Parathyroid adenoma (tissue), 2 donors: ENCODE measurements at regions not wholly inside any gene's neighbourhood (a gene's known extent, or its start where the extent isn't known, plus 50 kb on each side); places are given as distances from the start of the nearest gene placed in this dataset.

Experiments
- H2AFZ ChIP-seq: fragments of 300-600 bp; sonication (generic); one replicate; pipeline ENCODE4 v1.7.0; 2017; ENCODE audit warnings: antibody characterized with exemption, mild to moderate bottlenecking
- H3K27ac ChIP-seq: fragments of 300-600 bp; sonication (generic); one replicate; pipeline ENCODE4 v1.7.0; 2017
- H3K27me3 ChIP-seq: fragments of 300-600 bp; sonication (generic); one replicate; pipeline ENCODE4 v1.7.0; 2017; ENCODE audit warnings: low read length; ENCODE audit not compliant: control insufficient read depth, insufficient read depth
- H3K36me3 ChIP-seq: fragments of 300-600 bp; sonication (generic); one replicate; pipeline ENCODE4 v1.7.0; 2017; ENCODE audit warnings: low read length; ENCODE audit not compliant: control insufficient read depth, insufficient read depth
- H3K4me1 ChIP-seq: fragments of 300-600 bp; sonication (generic); one replicate; pipeline ENCODE4 v1.7.0; 2017; ENCODE audit warnings: control low read depth
- H3K4me2 ChIP-seq: fragments of 300-600 bp; sonication (generic); one replicate; pipeline ENCODE4 v1.7.0; 2017; ENCODE audit warnings: low read length
- H3K4me3 ChIP-seq: fragments of 300-600 bp; sonication (generic); one replicate; pipeline ENCODE4 v1.7.0; 2017; ENCODE audit warnings: low read depth, low read length
- H3K79me2 ChIP-seq: fragments of 300-600 bp; sonication (generic); one replicate; pipeline ENCODE4 v1.7.0; 2017; ENCODE audit warnings: control low read depth
- H3K9ac ChIP-seq: fragments of 300-600 bp; sonication (generic); one replicate; pipeline ENCODE4 v1.7.0; 2017; ENCODE audit warnings: mild to moderate bottlenecking
- H3K9me3 ChIP-seq: fragments of 300-600 bp; sonication (generic); one replicate; pipeline ENCODE4 v1.7.0; 2017; ENCODE audit warnings: low read length; ENCODE audit not compliant: control insufficient read depth
- CTCF ChIP-seq: fragments of 300-600 bp; sonication (generic); IDR thresholded peaks from one replicate; pipeline ENCODE4 v1.7.0; 2017; ENCODE audit warnings: antibody characterized with exemption, mild to moderate bottlenecking
- donor health status: primary hyperparathyroidism.

GRCh38 chr3:67876261-67876660 lies 221.8 kb upstream of the SUCLG2 start:
- no peak overlapping the region for H3K9ac ChIP-seq
- H3K4me2 ChIP-seq, result no peak overlapping the region
- H3K27me3 ChIP-seq, result no peaks in the 10 kb centered on the region
- H3K4me1 ChIP-seq, result no peaks in the 10 kb centered on the region
- H3K4me3 ChIP-seq, result no peak overlapping the region
- no peak overlapping the region for H3K27ac ChIP-seq
- no peaks in the 10 kb centered on the region for H3K36me3 ChIP-seq
- H3K9me3 ChIP-seq, result no peaks in the 10 kb centered on the region
- no peaks in the 10 kb centered on the region for H3K79me2 ChIP-seq
- TF ChIP-seq CTCF, result no peak
- no peak overlapping the region for H2AFZ ChIP-seq

GRCh38 chr3:67875858-67876257 lies 221.4 kb upstream of the SUCLG2 start:
- no peaks in the 10 kb centered on the region for H3K79me2 ChIP-seq
- H3K4me1 ChIP-seq, result no peaks in the 10 kb centered on the region
- H3K4me3 ChIP-seq, result no peak overlapping the region
- no peak overlapping the region for H3K9ac ChIP-seq
- H3K27ac ChIP-seq, result no peak overlapping the region
- no peak overlapping the region for H2AFZ ChIP-seq
- no peak overlapping the region for H3K4me2 ChIP-seq
- no peaks in the 10 kb centered on the region for H3K27me3 ChIP-seq
- no peaks in the 10 kb centered on the region for H3K36me3 ChIP-seq
- no peaks in the 10 kb centered on the region for H3K9me3 ChIP-seq
- TF ChIP-seq CTCF, result no peak

DNA sequence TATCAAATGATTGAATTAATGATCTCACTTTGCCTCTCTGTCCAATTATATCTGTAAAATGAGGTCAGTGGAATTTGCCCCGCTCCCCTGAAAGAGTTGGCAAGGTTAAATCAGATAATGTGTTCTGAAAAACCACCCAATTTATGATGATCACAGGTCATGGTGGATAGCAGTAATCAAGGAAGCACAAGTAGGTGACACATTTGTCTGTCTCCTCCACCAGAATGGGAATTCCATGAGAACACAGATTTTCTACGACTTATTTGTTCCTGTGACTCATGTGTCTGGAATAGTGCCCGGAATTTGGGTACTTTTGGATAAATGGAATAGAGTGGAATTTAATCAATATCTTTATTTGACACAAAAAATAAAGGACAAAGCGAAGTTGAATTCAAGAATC lies 220.9 kb upstream of the SUCLG2 start:
- no peak for TF ChIP-seq CTCF
- H3K4me1 ChIP-seq, result no peaks in the 10 kb centered on the region
- no peak overlapping the region for H3K4me3 ChIP-seq
- H3K27me3 ChIP-seq, result no peaks in the 10 kb centered on the region
- H3K9ac ChIP-seq, result no peak overlapping the region
- no peaks in the 10 kb centered on the region for H3K36me3 ChIP-seq
- no peak overlapping the region for H3K4me2 ChIP-seq
- no peaks in the 10 kb centered on the region for H3K79me2 ChIP-seq
- H3K9me3 ChIP-seq, result no peaks in the 10 kb centered on the region
- no peak overlapping the region for H3K27ac ChIP-seq
- no peak overlapping the region for H2AFZ ChIP-seq

DNA sequence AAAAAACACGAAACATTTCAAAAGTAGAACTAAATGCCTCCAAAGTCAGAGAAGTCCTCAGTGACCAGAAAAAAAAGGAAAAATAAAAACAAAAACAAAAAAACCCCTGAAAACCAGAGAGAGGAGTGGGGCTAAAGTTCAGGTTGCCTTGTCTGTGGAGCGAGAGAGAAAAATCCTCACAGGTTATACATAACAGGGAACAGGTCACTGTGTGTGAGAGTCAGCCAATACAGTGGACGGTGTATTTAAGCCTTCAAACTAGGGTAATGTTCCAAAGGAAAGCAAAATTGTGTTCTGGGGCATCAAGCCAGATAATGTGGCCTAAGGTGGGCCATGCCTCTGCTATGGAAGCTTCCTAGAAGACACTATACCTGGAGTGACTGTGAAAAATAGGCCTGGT lies 216.1 kb upstream of the SUCLG2 start:
- Histone ChIP-seq H3K36me3 (no peaks in the 10 kb centered on the region), H3K27me3 (no peaks in the 10 kb centered on the region), H3K4me1 (no peaks in the 10 kb centered on the region), H3K79me2 (no peaks in the 10 kb centered on the region), H3K9ac (no peak overlapping the region), H3K27ac (no peak overlapping the region), H3K4me2 (no peak overlapping the region), H3K9me3 (no peaks in the 10 kb centered on the region), H3K4me3 (no peak overlapping the region), H2AFZ (no peak overlapping the region)
- TF ChIP-seq CTCF, result no peak

- Histone ChIP-seq H3K9ac (no peak overlapping the region), H3K4me3 (no peak overlapping the region), H2AFZ (no peak overlapping the region), H3K79me2 (no peaks in the 10 kb centered on the region), H3K27me3 (no peaks in the 10 kb centered on the region), H3K4me1 (no peaks in the 10 kb centered on the region), H3K9me3 (no peaks in the 10 kb centered on the region), H3K4me2 (no peak overlapping the region), H3K36me3 (no peaks in the 10 kb centered on the region), H3K27ac (no peak overlapping the region)
- no peak for TF ChIP-seq CTCF
Observed at GRCh38 chr3:67866571-67866970, 212.2 kb upstream of the SUCLG2 start.
